ENCODE measurements at regions not wholly inside any gene's neighbourhood (a gene's known extent, or its start where the extent isn't known, plus 50 kb on each side); places are given as distances from the start of the nearest gene placed in this dataset.

- no peak for TF ChIP-seq CTCF (IDR thresholded peaks at IDR 0.05)
- TF ChIP-seq POLR2A (IDR thresholded peaks at IDR 0.05), result no peak
These were observed 352.3 kb downstream of the PDGFC start for GRCh38 chr4:156619154-156619934.

GRCh38 chr4:156615066-156615531, 356.5 kb downstream of the PDGFC start:
- intact Hi-C loops (cut with DNase I; ENCODE audit: low total_unique reads), result no loop called here
- DNase-seq (ENCODE audit: low spot score in 2 of 2), result no peak
- no peak for TF ChIP-seq POLR2A (IDR thresholded peaks at IDR 0.05)
- no peak for TF ChIP-seq CTCF (IDR thresholded peaks at IDR 0.05)
- 34 to 46% methylated on average over 2 of the region's 2 CpGs for WGBS, 2 donors
- H3K4me3 ChIP-seq (ENCODE audit: low read depth, poor library complexity, severe bottlenecking), result no peak overlapping the region

More at GRCh38 chr4:156619154-156619934, 352.3 kb downstream of the PDGFC start:
- 46 to 80% methylated on average over 3 of the region's 3 CpGs for WGBS, 2 donors
- intact Hi-C loops (cut with DNase I; ENCODE audit: low total_unique reads), result no loop called here
- DNase-seq (ENCODE audit: low spot score in 2 of 2), result no peak
- H3K4me3 ChIP-seq (ENCODE audit: low read depth, poor library complexity, severe bottlenecking), result no peak overlapping the region

GRCh38 chr4:156614536-156614935, 357.1 kb downstream of the PDGFC start:
- intact Hi-C loops (cut with DNase I; ENCODE audit: low total_unique reads), result no loop called here
- no peak for TF ChIP-seq CTCF (IDR thresholded peaks at IDR 0.05)
- TF ChIP-seq POLR2A (IDR thresholded peaks at IDR 0.05), result no peak
- no peak for DNase-seq (ENCODE audit: low spot score in 2 of 2)
- no peak overlapping the region for H3K4me3 ChIP-seq (ENCODE audit: low read depth, poor library complexity, severe bottlenecking)

- 88 to 89% methylated on average over 1 of the region's 1 CpG for WGBS, 2 donors
- DNase-seq (ENCODE audit: low spot score in 2 of 2), result no peak
- H3K4me3 ChIP-seq (ENCODE audit: low read depth, poor library complexity, severe bottlenecking), result no peak overlapping the region
- TF ChIP-seq POLR2A (IDR thresholded peaks at IDR 0.05) (no peak), CTCF (IDR thresholded peaks at IDR 0.05) (no peak)
- intact Hi-C loops (cut with DNase I; ENCODE audit: low total_unique reads), result no loop called here
These were observed 362.2 kb downstream of the PDGFC start for GRCh38 chr4:156609421-156609820.

GRCh38 chr4:156608651-156609050, 362.9 kb downstream of the PDGFC start:
- WGBS, 2 donors, result 62 to 80% methylated on average over 6 of the region's 6 CpGs
- no peak overlapping the region for H3K4me3 ChIP-seq (ENCODE audit: low read depth, poor library complexity, severe bottlenecking)
- DNase-seq (ENCODE audit: low spot score in 2 of 2), result no peak
- intact Hi-C loops (cut with DNase I; ENCODE audit: low total_unique reads), result no loop called here
- TF ChIP-seq CTCF (IDR thresholded peaks at IDR 0.05), result no peak
- no peak for TF ChIP-seq POLR2A (IDR thresholded peaks at IDR 0.05)

- WGBS, 2 donors, result 95 to 97% methylated on average over 1 of the region's 1 CpG
- H3K4me3 ChIP-seq (ENCODE audit: low read depth, poor library complexity, severe bottlenecking), result no peak overlapping the region
- DNase-seq (ENCODE audit: low spot score in 2 of 2), result no peak
- TF ChIP-seq POLR2A (IDR thresholded peaks at IDR 0.05), result no peak
- TF ChIP-seq CTCF (IDR thresholded peaks at IDR 0.05), result no peak
- intact Hi-C loops (cut with DNase I; ENCODE audit: low total_unique reads), result no loop called here
These were observed 364.1 kb downstream of the PDGFC start for GRCh38 chr4:156607478-156607857.

All from lower leg skin (tissue), 4 donors.